CD14-positive monocyte (primary cell): ENCODE measurements at regions not wholly inside any gene's neighbourhood (a gene's known extent, or its start where the extent isn't known, plus 50 kb on each side); places are given as distances from the start of the nearest gene placed in this dataset.
A peak's percentile ranks its signal among the peaks of the same experiment; 100 is the strongest.

ENCODE experiments used
- DNase-seq, 3 donors: peaks; one replicate each; pipeline ENCODE4 v3.0.0-alpha.2; 2011 to 2022
- H2AFZ ChIP-seq: 2 replicates; pipeline ENCODE4 v1.6.0; 2012; ENCODE audit warnings: mild to moderate bottlenecking, low read depth, low read length, inconsistent platforms; ENCODE audit not compliant: insufficient read depth, poor library complexity, severe bottlenecking
- H3K27ac ChIP-seq, 2 donors: 1 replicate in 1 of 2; 2 replicates in 1 of 2; pipeline ENCODE4 v1.5.1; 2012 to 2013; ENCODE audit warnings: low read length in 2 of 2, control low read depth in 1 of 2, inconsistent platforms in 1 of 2, low read depth in 1 of 2, mild to moderate bottlenecking in 1 of 2
- H3K27me3 ChIP-seq, 2 donors: one replicate each; pipeline versions ENCODE4 v1.6.0 to v1.6.1; 2011 to 2013; ENCODE audit warnings: low read length in 2 of 2; ENCODE audit not compliant: control insufficient read depth in 2 of 2, insufficient read depth in 2 of 2
- H3K36me3 ChIP-seq, 2 donors: replicated peaks in 1 of 2; 1 replicate in 1 of 2; 2 replicates in 1 of 2; pipeline versions ENCODE4 v1.5.1 to v1.6.1; 2012 to 2013; ENCODE audit warnings: low read length in 2 of 2, control low read depth in 1 of 2, inconsistent platforms in 1 of 2, mild to moderate bottlenecking in 1 of 2; ENCODE audit not compliant: insufficient read depth in 2 of 2, control insufficient read depth in 1 of 2
- H3K4me1 ChIP-seq, 2 donors: 1 replicate in 1 of 2; 2 replicates in 1 of 2; pipeline versions ENCODE4 v1.5.1 to v1.6.1; 2012 to 2013; ENCODE audit warnings: low read length in 2 of 2, control low read depth in 1 of 2, inconsistent platforms in 1 of 2, mild to moderate bottlenecking in 1 of 2, moderate library complexity in 1 of 2; ENCODE audit not compliant: insufficient read depth in 2 of 2, control insufficient read depth in 1 of 2
- H3K4me2 ChIP-seq: replicated peaks from 2 replicates; pipeline ENCODE3; 2012; ENCODE audit warnings: low read length, moderate library complexity, mild to moderate bottlenecking; ENCODE audit not compliant: poor library complexity, severe bottlenecking; ENCODE audit errors: extremely low read depth
- H3K4me3 ChIP-seq, 3 experiments: fragments of 200-600 bp in 1 of 3; sonication (generic) in 1 of 3; replicated peaks in 1 of 3; 1 replicate in 2 of 3; 2 replicates in 1 of 3; pipeline ENCODE4 v1.5.1; 2011 to 2013; ENCODE audit warnings: low read length in 3 of 3, mild to moderate bottlenecking in 3 of 3, control low read depth in 2 of 3, low read depth in 2 of 3, inconsistent platforms in 1 of 3, moderate library complexity in 1 of 3
- H3K79me2 ChIP-seq: 2 replicates; pipeline ENCODE4 v1.6.0; 2012; ENCODE audit warnings: mild to moderate bottlenecking, control low read depth, inconsistent platforms, low read length, moderate library complexity; ENCODE audit not compliant: insufficient read depth
- H3K9ac ChIP-seq: 2 replicates; pipeline ENCODE4 v1.6.0; 2017; ENCODE audit warnings: low read length, mild to moderate bottlenecking; ENCODE audit not compliant: insufficient read depth, poor library complexity, severe bottlenecking
- H3K9me3 ChIP-seq, 2 donors: replicated peaks in 1 of 2; 1 replicate in 1 of 2; 2 replicates in 1 of 2; pipeline versions ENCODE4 v1.5.1 to v1.6.1; 2012 to 2013; ENCODE audit warnings: low read length in 2 of 2, control low read depth in 1 of 2; ENCODE audit not compliant: control insufficient read depth in 1 of 2, insufficient read depth in 1 of 2
- H4K20me1 ChIP-seq: 2 replicates; pipeline ENCODE4 v1.6.0; 2012; ENCODE audit warnings: mild to moderate bottlenecking, low read length, control low read depth, moderate library complexity; ENCODE audit not compliant: insufficient read depth
- H3K27ac Mint-ChIP-seq, 7 donors: one replicate each; pipeline ENCODE4 v1.8.0; 2020; ENCODE audit warnings: mild to moderate bottlenecking in 7 of 7, mixed read lengths in 7 of 7, moderate library complexity in 6 of 7, inconsistent platforms in 2 of 7
- H3K27me3 Mint-ChIP-seq, 3 donors: one replicate each; pipeline ENCODE4 v1.8.0; 2021 to 2022; ENCODE audit warnings: low read depth in 3 of 3, mild to moderate bottlenecking in 3 of 3, mixed read lengths in 3 of 3, moderate library complexity in 3 of 3, inconsistent platforms in 1 of 3
- H3K36me3 Mint-ChIP-seq, 2 donors: one replicate each; pipeline ENCODE4 v1.8.0; 2020; ENCODE audit warnings: mixed read lengths in 2 of 2, inconsistent platforms in 1 of 2, mild to moderate bottlenecking in 1 of 2
- H3K4me1 Mint-ChIP-seq: one replicate; pipeline ENCODE4 v1.8.0; 2020; ENCODE audit warnings: mild to moderate bottlenecking, mixed read lengths
- H3K4me3 Mint-ChIP-seq, 2 donors: one replicate each; pipeline ENCODE4 v1.8.0; 2020; ENCODE audit warnings: mild to moderate bottlenecking in 2 of 2, mixed read lengths in 2 of 2, moderate library complexity in 1 of 2
- H3K9me3 Mint-ChIP-seq, 7 donors: one replicate each; pipeline ENCODE4 v1.8.0; 2020 to 2022; ENCODE audit warnings: mixed read lengths in 7 of 7, mild to moderate bottlenecking in 6 of 7, moderate library complexity in 6 of 7, inconsistent platforms in 2 of 7
- WGBS: methylation state at CpG from one replicate; pipeline ENCODE4 v1.1.5; 2013; ENCODE audit warnings: missing lambda C conversion rate; ENCODE audit not compliant: insufficient coverage; 5-methylcytosine and 5-hydroxymethylcytosine counted together
- intact Hi-C, 2 donors: fragments of 100-400 bp; cut with micrococcal nuclease; formaldehyde crosslinking; loops; one replicate each; pipeline versions ENCODE4 v1.15.0 to v1.15.1; 2023
- TF ChIP-seq, protein P1 (sequence below): fragments of 200-600 bp; IDR thresholded peaks from one replicate; pipeline ENCODE4 v1.8.0; 2022; ENCODE audit warnings: antibody characterized with exemption, mild to moderate bottlenecking

DNA sequence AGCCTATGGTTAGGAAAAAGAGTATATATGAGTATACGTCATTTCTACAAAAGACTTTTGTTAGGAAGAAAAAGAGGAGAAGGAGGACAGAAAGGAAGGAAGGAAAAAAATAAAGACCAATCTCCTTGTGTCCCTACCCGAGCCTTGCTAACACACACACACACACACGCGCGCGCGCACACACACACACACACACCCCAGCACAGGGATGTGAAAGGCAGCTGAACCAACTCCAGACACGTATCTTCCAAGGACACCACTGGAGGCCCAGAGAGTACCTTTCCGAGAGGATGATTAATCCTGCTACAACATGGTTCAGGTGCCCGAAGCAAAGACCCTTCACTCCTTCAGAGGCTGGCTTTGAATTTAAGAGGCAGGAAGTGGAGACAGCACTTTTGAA is 56.9 kb upstream of the GALNT10 start:
- peaks cover 3 to 11% (median 5%) of the 10 kb centered on the region in 3 donors for H3K27me3 Mint-ChIP-seq
- no peak overlapping the region for H3K27ac ChIP-seq
- WGBS = no CpG with 5 or more reads among the region's 10 CpGs
- H3K4me1 ChIP-seq = peaks cover 7 to 16% of the 10 kb centered on the region in 2 donors
- H3K4me3 Mint-ChIP-seq = no peak overlapping the region
- H3K36me3 Mint-ChIP-seq = no peaks in the 10 kb centered on the region
- no peaks in the 10 kb centered on the region for H4K20me1 ChIP-seq
- TF ChIP-seq, protein P1, sequence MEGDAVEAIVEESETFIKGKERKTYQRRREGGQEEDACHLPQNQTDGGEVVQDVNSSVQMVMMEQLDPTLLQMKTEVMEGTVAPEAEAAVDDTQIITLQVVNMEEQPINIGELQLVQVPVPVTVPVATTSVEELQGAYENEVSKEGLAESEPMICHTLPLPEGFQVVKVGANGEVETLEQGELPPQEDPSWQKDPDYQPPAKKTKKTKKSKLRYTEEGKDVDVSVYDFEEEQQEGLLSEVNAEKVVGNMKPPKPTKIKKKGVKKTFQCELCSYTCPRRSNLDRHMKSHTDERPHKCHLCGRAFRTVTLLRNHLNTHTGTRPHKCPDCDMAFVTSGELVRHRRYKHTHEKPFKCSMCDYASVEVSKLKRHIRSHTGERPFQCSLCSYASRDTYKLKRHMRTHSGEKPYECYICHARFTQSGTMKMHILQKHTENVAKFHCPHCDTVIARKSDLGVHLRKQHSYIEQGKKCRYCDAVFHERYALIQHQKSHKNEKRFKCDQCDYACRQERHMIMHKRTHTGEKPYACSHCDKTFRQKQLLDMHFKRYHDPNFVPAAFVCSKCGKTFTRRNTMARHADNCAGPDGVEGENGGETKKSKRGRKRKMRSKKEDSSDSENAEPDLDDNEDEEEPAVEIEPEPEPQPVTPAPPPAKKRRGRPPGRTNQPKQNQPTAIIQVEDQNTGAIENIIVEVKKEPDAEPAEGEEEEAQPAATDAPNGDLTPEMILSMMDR = no peak
- H3K9me3 Mint-ChIP-seq = peaks cover 0 to 3% (median 0%) of the 10 kb centered on the region in 7 donors
- no peak overlapping the region for H3K4me3 ChIP-seq
- no peaks in the 10 kb centered on the region for H3K79me2 ChIP-seq
- peak overlapping the region in 1 of 7 donors; percentile 57 for H3K27ac Mint-ChIP-seq
- no peak for DNase-seq
- H2AFZ ChIP-seq = no peak overlapping the region
- peaks cover 18% of the 10 kb centered on the region for H3K4me1 Mint-ChIP-seq
- H3K9me3 ChIP-seq = no peaks in the 10 kb centered on the region
- no peaks in the 10 kb centered on the region for H3K27me3 ChIP-seq
- H3K9ac ChIP-seq = no peak overlapping the region
- H3K4me2 ChIP-seq = no peak overlapping the region
- intact Hi-C loops = no loop called here
- H3K36me3 ChIP-seq = no peaks in the 10 kb centered on the region

DNA sequence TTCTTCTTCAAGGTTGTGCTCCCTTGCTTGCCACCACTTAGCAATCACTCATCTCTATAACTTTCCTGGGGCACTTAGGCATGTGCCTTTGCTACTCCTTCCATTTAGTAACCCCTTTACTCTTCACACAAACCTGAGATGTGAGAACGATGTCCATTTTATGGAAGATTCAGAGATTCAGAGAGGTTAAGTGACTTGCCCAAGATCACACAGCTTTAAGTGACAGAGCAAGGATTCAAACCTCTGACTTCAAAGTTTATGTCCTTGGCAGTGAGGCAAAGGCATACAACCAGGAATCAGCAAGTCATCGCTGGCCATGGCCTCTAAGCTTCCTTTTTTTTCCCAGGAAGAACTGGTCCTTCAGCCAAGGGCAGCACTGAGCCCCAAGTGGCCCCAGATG is 56.0 kb upstream of the GALNT10 start:
- no peak overlapping the region for H3K4me2 ChIP-seq
- no peaks in the 10 kb centered on the region for H3K36me3 ChIP-seq
- H3K4me3 Mint-ChIP-seq = no peak overlapping the region
- no peaks in the 10 kb centered on the region for H3K27me3 ChIP-seq
- no peak overlapping the region for H3K27ac Mint-ChIP-seq
- 91% methylated on average over 1 of the region's 2 CpGs for WGBS
- no peak overlapping the region for H2AFZ ChIP-seq
- H4K20me1 ChIP-seq = no peaks in the 10 kb centered on the region
- no peaks in the 10 kb centered on the region for H3K9me3 ChIP-seq
- no peak overlapping the region for H3K4me3 ChIP-seq
- no peak for DNase-seq
- TF ChIP-seq, protein P1 = no peak
- no peak overlapping the region for H3K9ac ChIP-seq
- peaks cover 18% of the 10 kb centered on the region for H3K4me1 Mint-ChIP-seq
- H3K27me3 Mint-ChIP-seq = peaks cover 2 to 11% (median 6%) of the 10 kb centered on the region in 3 donors
- intact Hi-C loops = no loop called here
- peaks cover 7 to 16% of the 10 kb centered on the region in 2 donors for H3K4me1 ChIP-seq
- no peaks in the 10 kb centered on the region for H3K36me3 Mint-ChIP-seq
- no peaks in the 10 kb centered on the region for H3K79me2 ChIP-seq
- peaks cover 0 to 3% (median 0%) of the 10 kb centered on the region in 7 donors for H3K9me3 Mint-ChIP-seq
- no peak overlapping the region for H3K27ac ChIP-seq
